ENCODE measurements at regions not wholly inside any gene's neighbourhood (a gene's known extent, or its start where the extent isn't known, plus 50 kb on each side); places are given as distances from the start of the nearest gene placed in this dataset.
"Not testable (repeated sequence)": the region's sequence is repeated elsewhere in the genome, so short reads cannot be mapped to it uniquely, and the experiment has no call there.

GRCh38 chr4:42761804-42762203, 104.9 kb upstream of the ATP8A1 start:
- H2AFZ ChIP-seq (ENCODE audit: low read depth, low read length, severe bottlenecking): no peak overlapping the region
- no peaks in the 10 kb centered on the region for H3K79me2 ChIP-seq (ENCODE audit: insufficient read depth, low read length)
- H3K36me3 ChIP-seq (ENCODE audit: low read length): no peaks in the 10 kb centered on the region
- no peaks in the 10 kb centered on the region for H4K20me1 ChIP-seq (ENCODE audit: low read depth, low read length)
- no peak overlapping the region for H3K27ac ChIP-seq (ENCODE audit: low read depth, low read length)
- no peak overlapping the region for H3K4me2 ChIP-seq (ENCODE audit: low read depth, low read length, poor library complexity, severe bottlenecking)
- H3K9me3 ChIP-seq (ENCODE audit: insufficient read depth, low read length): no peaks in the 10 kb centered on the region
- H3K27me3 ChIP-seq (ENCODE audit: low read length): no peaks in the 10 kb centered on the region
- TF ChIP-seq EZH2phosphoT487 (conservative IDR thresholded peaks at IDR 0.05; ENCODE audit: low read length): no peak
- no peaks in the 10 kb centered on the region for H3F3A ChIP-seq (ENCODE audit: insufficient read depth)
- H3K4me3 ChIP-seq (ENCODE audit: insufficient read depth, low read length, poor library complexity, severe bottlenecking): no peak overlapping the region
- no peak overlapping the region for H3K9ac ChIP-seq (ENCODE audit: low read length)
- no peaks in the 10 kb centered on the region for H3K9me2 ChIP-seq (replicated peaks; ENCODE audit: insufficient read depth, low read length)

GRCh38 chr4:42754965-42755364, 98.1 kb upstream of the ATP8A1 start:
- H3K27me3 ChIP-seq (ENCODE audit: low read length); H3K36me3 ChIP-seq (ENCODE audit: low read length); H3K27ac ChIP-seq (ENCODE audit: low read depth, low read length); H4K20me1 ChIP-seq (ENCODE audit: low read depth, low read length); H3K4me3 ChIP-seq (ENCODE audit: insufficient read depth, low read length, poor library complexity, severe bottlenecking); H3K9me2 ChIP-seq (replicated peaks; ENCODE audit: insufficient read depth, low read length); H2AFZ ChIP-seq (ENCODE audit: low read depth, low read length, severe bottlenecking); H3K79me2 ChIP-seq (ENCODE audit: insufficient read depth, low read length); H3K4me2 ChIP-seq (ENCODE audit: low read depth, low read length, poor library complexity, severe bottlenecking); H3K9ac ChIP-seq (ENCODE audit: low read length); H3K9me3 ChIP-seq (ENCODE audit: insufficient read depth, low read length); H3F3A ChIP-seq (ENCODE audit: insufficient read depth): not testable (repeated sequence)

- no peaks in the 10 kb centered on the region for H4K20me1 ChIP-seq (ENCODE audit: low read depth, low read length)
Observed at GRCh38 chr4:42751587-42751986, 94.7 kb upstream of the ATP8A1 start.

GRCh38 chr4:42750856-42751255, 94.0 kb upstream of the ATP8A1 start:
- H3K27ac ChIP-seq (ENCODE audit: low read depth, low read length): no peak overlapping the region

More at GRCh38 chr4:42751587-42751986, 94.7 kb upstream of the ATP8A1 start:
- Histone ChIP-seq H3K4me3 (ENCODE audit: insufficient read depth, low read length, poor library complexity, severe bottlenecking) (no peak overlapping the region), H3K9me3 (ENCODE audit: insufficient read depth, low read length) (no peaks in the 10 kb centered on the region), H3K36me3 (ENCODE audit: low read length) (no peaks in the 10 kb centered on the region), H3K79me2 (ENCODE audit: insufficient read depth, low read length) (no peaks in the 10 kb centered on the region), H3K9ac (ENCODE audit: low read length) (no peak overlapping the region), H3K9me2 (replicated peaks; ENCODE audit: insufficient read depth, low read length) (no peaks in the 10 kb centered on the region), H3K27me3 (ENCODE audit: low read length) (no peaks in the 10 kb centered on the region), H3K27ac (ENCODE audit: low read depth, low read length) (no peak overlapping the region), H3K4me2 (ENCODE audit: low read depth, low read length, poor library complexity, severe bottlenecking) (no peak overlapping the region), H3F3A (ENCODE audit: insufficient read depth) (no peaks in the 10 kb centered on the region), H2AFZ (ENCODE audit: low read depth, low read length, severe bottlenecking) (no peak overlapping the region)
- no peak for TF ChIP-seq CTCF (IDR thresholded peaks at IDR 0.05; ENCODE audit: insufficient read depth, low read length, poor library complexity, severe bottlenecking)
- no peak for TF ChIP-seq EZH2phosphoT487 (conservative IDR thresholded peaks at IDR 0.05; ENCODE audit: low read length)

More at GRCh38 chr4:42750856-42751255, 94.0 kb upstream of the ATP8A1 start:
- Histone ChIP-seq H3K79me2 (ENCODE audit: insufficient read depth, low read length) (no peaks in the 10 kb centered on the region), H4K20me1 (ENCODE audit: low read depth, low read length) (no peaks in the 10 kb centered on the region), H3K36me3 (ENCODE audit: low read length) (no peaks in the 10 kb centered on the region), H3K9me3 (ENCODE audit: insufficient read depth, low read length) (no peaks in the 10 kb centered on the region), H3K27me3 (ENCODE audit: low read length) (no peaks in the 10 kb centered on the region), H3K9ac (ENCODE audit: low read length) (no peak overlapping the region), H3K4me3 (ENCODE audit: insufficient read depth, low read length, poor library complexity, severe bottlenecking) (no peak overlapping the region), H3F3A (ENCODE audit: insufficient read depth) (no peaks in the 10 kb centered on the region), H2AFZ (ENCODE audit: low read depth, low read length, severe bottlenecking) (no peak overlapping the region), H3K9me2 (replicated peaks; ENCODE audit: insufficient read depth, low read length) (no peaks in the 10 kb centered on the region), H3K4me2 (ENCODE audit: low read depth, low read length, poor library complexity, severe bottlenecking) (no peak overlapping the region)
- TF ChIP-seq EZH2phosphoT487 (conservative IDR thresholded peaks at IDR 0.05; ENCODE audit: low read length): no peak
- TF ChIP-seq CTCF (IDR thresholded peaks at IDR 0.05; ENCODE audit: insufficient read depth, low read length, poor library complexity, severe bottlenecking): no peak
